Neural crest cell (in vitro differentiated cells): ENCODE measurements at regions not wholly inside any gene's neighbourhood (a gene's known extent, or its start where the extent isn't known, plus 50 kb on each side); places are given as distances from the start of the nearest gene placed in this dataset.

Experiments used
- DNase-seq: peaks from one replicate; pipeline ENCODE4 v3.0.0; 2021; ENCODE audit warnings: low read depth, mixed read lengths, low spot score
- H3K27ac Mint-ChIP-seq: one replicate; pipeline ENCODE4 v1.8.0; 2021; ENCODE audit warnings: mild to moderate bottlenecking, mixed read lengths; ENCODE audit not compliant: unreplicated experiment
- H3K27me3 Mint-ChIP-seq: 2 replicates; pipeline ENCODE4 v1.8.0; 2021; ENCODE audit warnings: low read depth, mild to moderate bottlenecking, mixed read lengths
- H3K36me3 Mint-ChIP-seq: 2 replicates; pipeline ENCODE4 v1.8.0; 2021; ENCODE audit warnings: low read depth, mild to moderate bottlenecking, mixed read lengths
- H3K4me1 Mint-ChIP-seq: 2 replicates; pipeline ENCODE4 v1.8.0; 2021; ENCODE audit warnings: mixed read lengths
- H3K4me3 Mint-ChIP-seq: one replicate; pipeline ENCODE4 v1.8.0; 2021; ENCODE audit warnings: mild to moderate bottlenecking, mixed read lengths
- H3K9me3 Mint-ChIP-seq: 2 replicates; pipeline ENCODE4 v1.8.0; 2021; ENCODE audit warnings: mixed read lengths
- TF ChIP-seq, protein P1 (sequence below): fragments of 200-600 bp; sonication (generic); conservative IDR thresholded peaks from 2 replicates; pipeline ENCODE4 v1.5.0; 2021; ENCODE audit warnings: antibody characterized with exemption, mild to moderate bottlenecking

DNA sequence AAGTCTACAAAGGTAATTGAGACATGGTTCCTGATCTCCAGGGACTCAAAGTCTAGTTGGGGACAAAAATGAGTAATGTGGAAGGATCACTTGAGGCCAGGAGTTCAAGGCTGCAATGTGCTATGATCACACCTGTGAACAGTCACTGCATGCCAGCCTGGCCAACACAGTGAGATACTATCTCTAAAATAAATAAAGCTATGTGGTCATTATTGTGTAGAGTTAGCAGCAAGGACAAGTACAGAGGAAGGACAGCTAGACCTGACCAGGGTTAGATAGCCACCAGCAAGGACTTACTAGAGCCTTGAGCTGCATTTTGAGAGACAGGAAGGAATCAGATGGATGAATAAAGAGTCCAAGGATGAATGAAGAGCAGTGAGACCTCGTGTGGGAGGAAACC is 166.5 kb downstream of the MINAR1 start:
- no peak for DNase-seq
- no peak overlapping the region for H3K4me3 Mint-ChIP-seq
- TF ChIP-seq, protein P1, sequence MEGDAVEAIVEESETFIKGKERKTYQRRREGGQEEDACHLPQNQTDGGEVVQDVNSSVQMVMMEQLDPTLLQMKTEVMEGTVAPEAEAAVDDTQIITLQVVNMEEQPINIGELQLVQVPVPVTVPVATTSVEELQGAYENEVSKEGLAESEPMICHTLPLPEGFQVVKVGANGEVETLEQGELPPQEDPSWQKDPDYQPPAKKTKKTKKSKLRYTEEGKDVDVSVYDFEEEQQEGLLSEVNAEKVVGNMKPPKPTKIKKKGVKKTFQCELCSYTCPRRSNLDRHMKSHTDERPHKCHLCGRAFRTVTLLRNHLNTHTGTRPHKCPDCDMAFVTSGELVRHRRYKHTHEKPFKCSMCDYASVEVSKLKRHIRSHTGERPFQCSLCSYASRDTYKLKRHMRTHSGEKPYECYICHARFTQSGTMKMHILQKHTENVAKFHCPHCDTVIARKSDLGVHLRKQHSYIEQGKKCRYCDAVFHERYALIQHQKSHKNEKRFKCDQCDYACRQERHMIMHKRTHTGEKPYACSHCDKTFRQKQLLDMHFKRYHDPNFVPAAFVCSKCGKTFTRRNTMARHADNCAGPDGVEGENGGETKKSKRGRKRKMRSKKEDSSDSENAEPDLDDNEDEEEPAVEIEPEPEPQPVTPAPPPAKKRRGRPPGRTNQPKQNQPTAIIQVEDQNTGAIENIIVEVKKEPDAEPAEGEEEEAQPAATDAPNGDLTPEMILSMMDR, result no peak
- H3K27ac Mint-ChIP-seq, result no peak overlapping the region
- no peaks in the 10 kb centered on the region for H3K4me1 Mint-ChIP-seq
- H3K9me3 Mint-ChIP-seq, result no peaks in the 10 kb centered on the region
- H3K27me3 Mint-ChIP-seq, result peaks cover 8% of the 10 kb centered on the region
- H3K36me3 Mint-ChIP-seq, result no peaks in the 10 kb centered on the region

DNA sequence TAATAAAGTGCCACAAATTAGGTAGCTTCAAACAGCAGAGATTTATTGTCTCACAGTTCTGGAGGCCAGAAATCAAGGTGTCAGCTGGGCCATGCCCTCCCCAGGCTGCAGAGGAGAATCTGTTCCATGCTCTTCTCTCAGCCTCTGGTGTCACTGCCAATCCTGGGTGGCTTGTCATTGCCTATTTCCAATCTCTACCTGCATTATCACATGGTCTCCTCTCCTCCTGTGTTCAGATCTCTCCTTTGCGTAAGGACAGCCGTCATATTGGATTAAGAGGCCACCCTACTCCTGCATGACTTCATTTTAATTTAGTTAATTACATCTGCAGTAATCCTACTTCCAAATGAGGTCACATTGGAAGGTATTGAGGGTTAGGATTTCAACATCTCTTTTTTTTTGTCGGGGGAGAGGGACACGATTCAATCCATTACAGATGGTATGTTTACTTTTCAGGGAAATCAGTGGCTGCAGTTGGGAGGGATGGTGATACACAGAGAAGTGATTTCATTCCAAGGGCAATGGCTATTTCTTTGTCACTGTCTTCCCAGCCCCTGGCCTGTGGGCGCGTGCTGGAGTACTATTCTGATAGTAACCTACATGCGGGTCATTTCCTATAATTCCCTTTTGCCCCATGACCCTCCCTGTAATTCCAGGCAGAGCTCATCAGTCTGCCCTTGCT is 169.4 kb downstream of the MINAR1 start:
- DNase-seq, result no peak
- Mint-ChIP-seq H3K36me3 (no peaks in the 10 kb centered on the region), H3K4me3 (no peak overlapping the region), H3K9me3 (no peaks in the 10 kb centered on the region), H3K27me3 (peaks cover 4% of the 10 kb centered on the region), H3K27ac (no peak overlapping the region), H3K4me1 (no peaks in the 10 kb centered on the region)
- TF ChIP-seq, protein P1, result no peak

DNA sequence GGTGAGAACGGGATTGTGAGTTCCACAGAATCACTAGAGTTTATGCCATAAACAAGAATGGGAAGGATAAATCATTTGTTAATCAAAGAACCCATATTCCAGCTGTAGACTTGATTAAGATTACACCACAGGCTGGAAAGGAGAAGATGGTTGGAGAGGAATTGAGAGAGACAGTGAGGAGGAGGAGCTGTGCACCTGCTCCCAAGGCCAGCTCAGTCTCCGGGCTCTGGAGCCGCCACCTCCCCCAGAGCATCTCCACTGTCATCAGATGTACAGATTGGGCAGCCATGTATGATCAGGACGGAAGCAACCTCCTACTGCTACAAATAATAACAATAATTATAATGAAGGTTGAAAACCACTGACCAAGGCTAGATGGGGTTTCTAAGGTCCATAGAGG is 170.0 kb downstream of the MINAR1 start:
- peaks cover 2% of the 10 kb centered on the region for H3K27me3 Mint-ChIP-seq

DNA sequence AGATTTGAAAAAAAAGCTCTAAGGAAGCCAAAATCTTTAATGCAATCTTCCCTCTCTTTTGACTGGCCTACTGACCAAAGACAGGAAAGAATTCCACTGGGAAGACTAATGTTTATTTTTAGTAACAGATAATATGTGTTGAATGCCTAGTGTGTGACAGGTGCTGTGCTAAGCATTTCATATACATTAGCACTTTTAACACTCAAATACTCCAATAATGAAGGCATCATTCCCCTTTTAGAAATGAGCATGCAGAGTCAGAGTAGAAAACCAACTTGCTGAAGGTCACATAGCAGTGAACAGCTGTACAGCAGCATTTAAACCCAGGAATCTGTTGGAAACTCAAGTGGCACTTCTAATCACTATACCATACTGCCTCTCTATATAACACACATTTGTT is 170.6 kb downstream of the MINAR1 start:
- Mint-ChIP-seq H3K4me3 (no peak overlapping the region), H3K27ac (no peak overlapping the region), H3K27me3 (peaks cover 2% of the 10 kb centered on the region), H3K4me1 (no peaks in the 10 kb centered on the region), H3K9me3 (no peaks in the 10 kb centered on the region), H3K36me3 (no peaks in the 10 kb centered on the region)
- DNase-seq, result no peak
- TF ChIP-seq, protein P1, result no peak

More for the DNA sequence above, 170.0 kb downstream of the MINAR1 start:
- TF ChIP-seq, protein P1, result no peak
- H3K9me3 Mint-ChIP-seq, result no peaks in the 10 kb centered on the region
- H3K36me3 Mint-ChIP-seq, result no peaks in the 10 kb centered on the region
- no peak overlapping the region for H3K4me3 Mint-ChIP-seq
- no peak for DNase-seq
- H3K27ac Mint-ChIP-seq, result no peak overlapping the region
- no peaks in the 10 kb centered on the region for H3K4me1 Mint-ChIP-seq

DNA sequence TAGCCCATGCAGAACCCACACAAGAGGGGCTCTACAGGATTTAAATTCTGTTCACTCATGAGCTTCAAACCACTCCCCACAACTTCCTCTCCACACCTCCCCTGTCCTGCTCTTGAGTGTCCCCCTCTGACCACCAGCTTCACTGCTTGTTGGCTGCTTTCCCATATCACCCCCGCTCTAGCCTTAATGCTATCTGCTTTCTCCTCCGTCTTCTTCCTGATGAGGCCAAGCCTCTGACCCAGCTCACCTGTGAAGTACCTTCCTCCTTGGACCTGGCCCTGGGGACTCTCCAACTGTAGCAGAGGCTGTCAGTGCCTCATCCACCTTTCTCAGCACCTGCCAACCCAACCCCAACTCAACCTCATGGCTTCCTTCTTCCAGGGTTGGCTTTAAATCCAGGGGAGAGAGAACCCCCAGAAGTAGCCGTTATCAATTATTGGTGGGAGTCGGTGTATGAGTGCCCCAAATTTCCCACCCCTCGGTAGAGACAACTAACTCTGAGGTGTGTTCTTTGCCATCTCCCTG is 174.8 kb downstream of the MINAR1 start:
- TF ChIP-seq, protein P1, result no peak
- Mint-ChIP-seq H3K27me3 (peaks cover 2% of the 10 kb centered on the region), H3K4me1 (no peaks in the 10 kb centered on the region), H3K9me3 (no peaks in the 10 kb centered on the region), H3K27ac (no peak overlapping the region), H3K36me3 (no peaks in the 10 kb centered on the region), H3K4me3 (no peak overlapping the region)
- DNase-seq, result no peak
